GM12878 (cell line): ENCODE measurements at regions not wholly inside any gene's neighbourhood (a gene's known extent, or its start where the extent isn't known, plus 50 kb on each side); places are given as distances from the start of the nearest gene placed in this dataset.

ENCODE experiments used
- ATAC-seq: fragments of 200-7000 bp; cut with Tn5 transposase; 3 replicates; pipeline ENCODE4 v1.9.1; 2020; ENCODE audit warnings: mild to moderate bottlenecking, moderate library complexity
- BruUV-seq: library from RNA; stranded (reverse); fragments of 400-500 nt; replicated peaks from 2 replicates; lab custom pipeline; 2021; lab: Mats Ljungman, UMichigan
- CTCF ChIA-PET: fragments of 300-600 bp; sonication (Branson Sonifier 250); formaldehyde crosslinking; extraction: SDS; loops from one replicate; lab custom pipeline; 2021; ENCODE audit warnings: inconsistent platforms; lab: Yijun Ruan, JAX
- POLR2A ChIA-PET: fragments of 350-600 bp; formaldehyde crosslinking; extraction: SDS; loops from one replicate; lab custom pipeline; 2021; ENCODE audit warnings: inconsistent platforms; lab: Charles Lee
- RAD21 ChIA-PET: fragments of 300-600 bp; sonication (Branson Sonifier 250); formaldehyde crosslinking; loops from one replicate; lab custom pipeline; 2023; ENCODE audit warnings: antibody characterized with exemption; ENCODE audit not compliant: unreplicated experiment; lab: Charles Lee
- SMC1A ChIA-PET: fragments of 300-600 bp; sonication (Branson Sonifier 250); formaldehyde crosslinking; loops from one replicate; lab custom pipeline; 2023; ENCODE audit not compliant: unreplicated experiment, uncharacterized antibody; lab: Charles Lee
- DNase-seq: peaks from one replicate; pipeline ENCODE4 v3.0.0-alpha.2; 2011; ENCODE audit warnings: low read depth, low spot score
- FAIRE-seq: peaks from 3 replicates; lab custom pipeline; 2011; peaks lifted over from hg19 to GRCh38; lab: Jason Lieb, UNC
- H2AFZ ChIP-seq: 2 replicates; pipeline ENCODE4 v1.6.0; 2011; ENCODE audit warnings: low read depth, low read length, control low read depth; ENCODE audit not compliant: control insufficient read depth
- H3K27ac ChIP-seq: 2 replicates; pipeline ENCODE4 v1.5.1; 2011; ENCODE audit warnings: control low read depth; ENCODE audit not compliant: control insufficient read depth, insufficient read depth
- H3K27me3 ChIP-seq, 2 experiments: replicated peaks in 1 of 2; 2 replicates each; pipeline versions ENCODE4 v1.6.0 to v1.6.1; 2011; ENCODE audit warnings: low read length in 1 of 2; ENCODE audit not compliant: control insufficient read depth in 2 of 2, insufficient read depth in 2 of 2
- H3K36me3 ChIP-seq, 2 experiments: 2 replicates each; pipeline ENCODE4 v1.5.1; 2011; ENCODE audit warnings: low read length in 1 of 2; ENCODE audit not compliant: control insufficient read depth in 2 of 2, insufficient read depth in 2 of 2
- H3K4me1 ChIP-seq: 2 replicates; pipeline ENCODE4 v1.6.1; 2011; ENCODE audit warnings: mild to moderate bottlenecking, low read length, moderate library complexity, mixed read lengths; ENCODE audit not compliant: control insufficient read depth, insufficient read depth
- H3K4me2 ChIP-seq: 2 replicates; pipeline ENCODE4 v1.6.0; 2011; ENCODE audit warnings: control low read depth; ENCODE audit not compliant: control insufficient read depth, insufficient read depth
- H3K4me3 ChIP-seq: fragments of 200-600 bp; sonication (generic); 2 replicates; pipeline ENCODE4 v1.5.1; 2016
- H3K79me2 ChIP-seq: 2 replicates; pipeline ENCODE4 v1.6.0; 2011; ENCODE audit warnings: low read length; ENCODE audit not compliant: control insufficient read depth, insufficient read depth
- H3K9ac ChIP-seq: 2 replicates; pipeline ENCODE4 v1.8.0; 2011; ENCODE audit warnings: low read length, control low read depth, mixed read lengths; ENCODE audit not compliant: control insufficient read depth, insufficient read depth
- H3K9me3 ChIP-seq: replicated peaks from 3 replicates; pipeline ENCODE4 v1.5.1; 2011; ENCODE audit warnings: mild to moderate bottlenecking, low read length; ENCODE audit not compliant: control insufficient read depth, insufficient read depth
- H4K20me1 ChIP-seq: 2 replicates; pipeline ENCODE4 v1.6.0; 2011; ENCODE audit not compliant: control insufficient read depth, insufficient read depth
- CEBPZ ChIP-seq: fragments of 150-350 bp; IDR thresholded peaks from 2 replicates; pipeline ENCODE4 v1.6.1; 2016; ENCODE audit warnings: low read depth, low read length
- NFYA ChIP-seq: IDR thresholded peaks from 2 replicates; pipeline ENCODE4 v1.6.1; 2011; ENCODE audit warnings: low read depth, mild to moderate bottlenecking, low read length, improper control_type of control experiment, borderline replicate concordance
- SMAD1 ChIP-seq: fragments of 450-650 bp; IDR thresholded peaks from 2 replicates; pipeline ENCODE4 v1.6.1; 2018; ENCODE audit warnings: mild to moderate bottlenecking, low read depth; ENCODE audit not compliant: partially characterized antibody
- SUZ12 ChIP-seq: fragments of 200-600 bp; sonication (generic); IDR thresholded peaks from one replicate; pipeline ENCODE4 v1.6.1; 2018; ENCODE audit warnings: antibody characterized with exemption, mild to moderate bottlenecking; ENCODE audit not compliant: unreplicated experiment
- WRNIP1 ChIP-seq: IDR thresholded peaks from 2 replicates; pipeline ENCODE4 v1.6.1; 2011; ENCODE audit warnings: low read depth, low read length, improper control_type of control experiment, borderline replicate concordance
- ZBTB4 ChIP-seq: fragments of 450-650 bp; formaldehyde crosslinking; IDR thresholded peaks from 2 replicates; pipeline ENCODE4 v1.4.0; 2022; ENCODE audit warnings: mild to moderate bottlenecking, moderate library complexity
- WGBS: methylation state at CpG from one replicate; pipeline ENCODE4 v1.1.6; 2016; ENCODE audit warnings: low lambda C conversion rate; ENCODE audit not compliant: insufficient replicate concordance, insufficient coverage; ENCODE audit errors: missing lambda C conversion rate; 5-methylcytosine and 5-hydroxymethylcytosine counted together
- in situ Hi-C: fragments of 300-500 bp; cut with MboI; formaldehyde crosslinking; loops from 9 replicates; pipeline ENCODE4 v1.14.3; 2018; ENCODE audit warnings: mixed read lengths
- intact Hi-C: fragments of 100-400 bp; cut with micrococcal nuclease; formaldehyde crosslinking; loops from one replicate; pipeline ENCODE4 v1.14.2; 2022; ENCODE audit not compliant: unreplicated experiment

GRCh38 chr2:167478196-167478595 lies 589.9 kb downstream of the XIRP2 start:
- H3K36me3 ChIP-seq, result no peaks in the 10 kb centered on the region
- no peaks in the 10 kb centered on the region for H3K4me1 ChIP-seq
- no peak overlapping the region for H3K4me3 ChIP-seq
- intact Hi-C loops (no loop called here), in situ Hi-C loops (no loop called here)
- 2% methylated on average over 3 of the region's 3 CpGs for WGBS
- no peaks in the 10 kb centered on the region for H3K9me3 ChIP-seq
- BruUV-seq, result no TSS peak
- SMC1A ChIA-PET, result interaction anchor here (0.7 kb wide), 1 partner anchor 133 kb away, joined by 3 read pairs; no protein-coding TSS in a partner anchor
- no peaks in the 10 kb centered on the region for H3K27me3 ChIP-seq
- H3K79me2 ChIP-seq, result no peaks in the 10 kb centered on the region
- DNase-seq (no peak), ATAC-seq (no peak), FAIRE-seq (no peak)
- POLR2A ChIA-PET, result no interaction called here
- no peak overlapping the region for H3K4me2 ChIP-seq
- RAD21 ChIA-PET, result no interaction called here
- no peaks in the 10 kb centered on the region for H4K20me1 ChIP-seq
- H2AFZ ChIP-seq, result no peak overlapping the region
- CTCF ChIA-PET, result no interaction called here
- no peak overlapping the region for H3K27ac ChIP-seq
- TF ChIP-seq NFYA, result no peak
- TF ChIP-seq WRNIP1, result no peak
- TF ChIP-seq SUZ12, result no peak
- TF ChIP-seq ZBTB4, result no peak
- no peak for TF ChIP-seq CEBPZ
- TF ChIP-seq SMAD1, result no peak
- H3K9ac ChIP-seq, result no peak overlapping the region
